GM12873 (cell line): ENCODE measurements at regions not wholly inside any gene's neighbourhood (a gene's known extent, or its start where the extent isn't known, plus 50 kb on each side); places are given as distances from the start of the nearest gene placed in this dataset.

Source experiments
- TF ChIP-seq, protein P1 (sequence below): IDR thresholded peaks from 2 replicates; pipeline ENCODE4 v1.5.1; 2012; ENCODE audit warnings: low read depth, mild to moderate bottlenecking, moderate library complexity, low read length, control low read depth; ENCODE audit not compliant: insufficient read depth; ENCODE audit errors: missing control alignments

DNA sequence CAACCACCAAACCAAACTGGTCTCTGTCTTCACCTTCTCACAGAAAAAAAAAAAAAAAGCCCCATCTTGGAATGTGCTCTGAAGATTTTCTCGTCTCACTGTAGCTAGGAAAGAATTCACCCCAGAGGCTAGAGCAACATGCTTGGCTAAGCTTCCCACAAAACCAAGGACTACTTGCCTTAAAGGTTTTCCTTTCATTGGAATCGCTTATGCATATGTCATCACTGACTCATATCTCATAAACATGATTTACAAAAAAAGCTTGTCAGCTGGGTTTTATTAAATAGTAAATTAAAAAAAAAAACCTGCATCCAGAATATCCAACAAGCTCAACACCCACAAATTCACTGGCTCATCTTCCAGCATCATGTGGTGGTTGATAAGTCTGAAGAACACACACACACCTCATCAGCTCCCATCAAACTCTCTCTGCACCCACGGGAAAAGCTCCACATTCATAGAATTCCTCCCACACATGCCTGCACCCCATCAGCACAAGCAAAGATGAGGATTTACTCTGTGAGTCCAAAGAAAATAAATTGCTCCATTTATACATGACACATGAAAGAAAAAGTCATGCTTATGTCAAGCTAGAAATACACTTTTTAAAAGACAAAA lies 182.0 kb upstream of the TRIB2 start:
- TF ChIP-seq, protein P1, sequence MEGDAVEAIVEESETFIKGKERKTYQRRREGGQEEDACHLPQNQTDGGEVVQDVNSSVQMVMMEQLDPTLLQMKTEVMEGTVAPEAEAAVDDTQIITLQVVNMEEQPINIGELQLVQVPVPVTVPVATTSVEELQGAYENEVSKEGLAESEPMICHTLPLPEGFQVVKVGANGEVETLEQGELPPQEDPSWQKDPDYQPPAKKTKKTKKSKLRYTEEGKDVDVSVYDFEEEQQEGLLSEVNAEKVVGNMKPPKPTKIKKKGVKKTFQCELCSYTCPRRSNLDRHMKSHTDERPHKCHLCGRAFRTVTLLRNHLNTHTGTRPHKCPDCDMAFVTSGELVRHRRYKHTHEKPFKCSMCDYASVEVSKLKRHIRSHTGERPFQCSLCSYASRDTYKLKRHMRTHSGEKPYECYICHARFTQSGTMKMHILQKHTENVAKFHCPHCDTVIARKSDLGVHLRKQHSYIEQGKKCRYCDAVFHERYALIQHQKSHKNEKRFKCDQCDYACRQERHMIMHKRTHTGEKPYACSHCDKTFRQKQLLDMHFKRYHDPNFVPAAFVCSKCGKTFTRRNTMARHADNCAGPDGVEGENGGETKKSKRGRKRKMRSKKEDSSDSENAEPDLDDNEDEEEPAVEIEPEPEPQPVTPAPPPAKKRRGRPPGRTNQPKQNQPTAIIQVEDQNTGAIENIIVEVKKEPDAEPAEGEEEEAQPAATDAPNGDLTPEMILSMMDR = no peak

DNA sequence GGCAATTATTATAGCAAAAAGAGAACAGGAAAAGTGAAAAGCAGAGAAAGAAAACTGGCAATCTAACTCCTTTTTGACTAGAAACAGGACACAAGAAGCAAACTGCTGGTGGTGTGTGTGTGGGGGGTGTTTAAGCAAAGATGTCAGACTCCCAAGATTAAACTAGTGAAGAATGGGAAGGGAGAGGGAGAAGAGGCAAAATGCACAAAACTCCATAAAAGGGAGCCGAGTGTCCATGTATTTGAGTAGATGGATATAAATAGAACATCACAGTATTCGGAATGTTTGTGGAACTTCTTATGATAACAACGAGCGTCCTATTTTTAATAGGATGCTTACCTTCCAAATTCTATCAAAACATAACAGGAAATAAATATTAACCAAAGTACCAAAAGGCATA lies 179.8 kb upstream of the TRIB2 start:
- TF ChIP-seq, protein P1 = no peak

DNA sequence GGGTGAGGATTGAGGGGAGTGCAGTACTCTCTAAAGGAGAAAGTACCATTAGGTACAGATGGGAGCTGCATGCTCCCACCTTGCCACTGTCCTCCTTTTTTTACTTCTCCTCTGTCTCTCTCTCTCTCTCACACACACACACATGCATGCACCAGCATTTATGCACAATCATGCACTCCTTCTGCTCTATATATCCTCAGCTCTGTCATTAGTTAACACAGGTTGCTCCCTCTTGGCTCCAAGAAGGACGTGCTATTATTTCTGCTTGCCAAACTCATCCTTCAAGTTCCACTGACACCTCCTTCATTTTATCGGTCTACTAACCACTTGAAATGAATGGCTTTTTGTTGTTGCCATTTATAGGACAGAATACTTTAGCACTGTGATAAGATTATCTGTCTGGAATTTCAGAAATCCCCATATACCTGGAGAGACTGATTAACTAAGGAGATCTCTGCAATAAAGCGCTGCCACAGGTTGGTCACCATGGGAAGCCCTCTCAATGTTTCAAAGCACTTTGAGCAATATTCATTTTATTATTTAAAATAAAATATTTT lies 178.5 kb upstream of the TRIB2 start:
- TF ChIP-seq, protein P1 = no peak

DNA sequence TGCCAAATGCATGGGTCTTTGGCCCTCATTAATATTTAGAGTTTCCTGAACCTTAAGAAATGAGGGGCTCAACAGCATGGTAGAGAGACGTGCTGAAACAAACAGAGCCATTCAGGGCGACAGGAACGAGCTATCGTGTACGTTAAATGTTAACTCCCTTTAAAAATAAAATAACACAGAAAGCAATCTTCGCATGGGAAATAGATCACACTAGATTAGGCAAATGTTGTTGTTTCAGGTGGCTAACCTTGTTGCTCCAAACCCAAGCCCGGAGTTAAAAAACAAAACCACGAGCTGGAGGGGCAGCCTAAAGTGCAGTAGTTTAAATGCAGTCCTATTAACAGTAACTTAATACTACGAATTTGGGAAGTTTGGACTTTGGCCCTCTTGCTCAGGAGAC lies 177.4 kb upstream of the TRIB2 start:
- TF ChIP-seq, protein P1 = no peak

DNA sequence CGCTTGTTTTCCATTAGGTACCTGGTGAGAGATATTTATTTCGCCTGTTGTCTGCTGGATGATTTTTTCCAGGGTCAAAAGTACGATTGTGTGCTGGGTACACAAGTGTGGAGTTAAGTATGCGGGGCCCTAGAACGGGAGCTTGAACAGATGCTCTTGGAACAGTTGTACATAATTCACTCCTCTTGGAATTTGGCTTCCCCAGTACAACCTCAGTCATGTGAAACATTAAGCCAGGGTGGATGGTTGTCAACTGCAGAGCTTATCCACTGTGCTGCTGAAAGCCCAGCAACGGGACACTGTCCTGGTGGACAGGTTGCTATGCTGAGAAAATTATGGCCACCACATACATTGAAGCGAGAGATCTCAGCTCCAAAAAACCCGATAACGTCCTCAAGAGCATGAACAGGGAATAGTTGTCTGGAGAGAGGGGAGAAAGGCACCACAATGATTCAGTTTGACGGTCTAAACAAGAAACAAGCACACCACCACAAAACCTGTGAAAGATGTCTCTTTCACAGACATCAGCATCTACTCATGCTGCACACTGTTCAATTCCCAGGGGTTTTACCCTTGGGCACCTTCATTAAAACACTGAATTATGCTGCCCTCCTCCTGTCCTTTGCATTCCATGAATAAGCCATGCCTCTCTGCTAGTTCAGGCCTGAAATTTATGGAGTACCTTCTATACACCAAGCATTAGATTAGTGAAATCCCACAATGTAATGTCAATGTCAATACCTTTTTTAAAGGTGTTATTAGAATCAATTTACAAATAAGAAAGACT lies 176.8 kb upstream of the TRIB2 start:
- TF ChIP-seq, protein P1 = no peak

DNA sequence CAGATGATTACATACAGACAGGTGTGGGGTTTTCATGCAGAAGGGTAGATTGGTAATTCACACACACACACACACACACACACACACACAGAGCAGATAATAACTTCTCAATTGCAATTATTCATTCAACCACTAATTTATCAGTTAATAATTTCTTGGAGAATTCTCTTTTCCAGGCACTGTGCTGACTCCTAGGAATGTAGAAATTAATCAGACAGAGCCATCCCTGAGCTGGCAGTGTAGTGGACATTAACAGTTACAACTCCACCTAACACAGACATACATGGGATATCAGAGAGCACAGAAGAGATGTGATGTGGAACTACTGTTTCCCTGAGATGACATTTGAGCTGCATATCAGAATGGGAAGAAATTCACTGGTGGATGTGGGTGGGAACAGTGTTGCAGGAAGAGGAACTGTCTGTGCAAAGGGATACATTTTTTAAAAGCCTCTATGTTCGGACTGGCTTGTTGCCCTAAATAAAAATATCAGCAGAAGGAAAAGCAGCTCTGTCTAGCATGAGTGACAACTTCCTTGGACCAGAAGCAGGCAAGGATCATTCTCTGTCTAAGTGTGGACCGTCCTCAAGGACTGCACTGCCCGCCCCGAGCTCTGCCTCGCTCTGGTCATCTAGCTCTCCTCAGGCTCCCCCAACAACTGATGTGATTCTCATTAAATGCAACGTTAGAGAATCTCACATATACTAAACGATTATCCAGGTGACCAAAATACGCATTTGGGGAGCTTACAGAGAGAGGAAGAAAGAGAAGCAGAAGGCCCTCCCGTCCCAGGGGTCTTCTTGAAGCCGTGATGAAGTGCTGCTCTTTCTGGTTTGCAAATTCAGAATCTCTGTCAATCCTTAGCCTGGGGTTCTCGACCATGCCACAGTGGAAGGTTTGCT lies 173.4 kb upstream of the TRIB2 start:
- TF ChIP-seq, protein P1 = no peak
